Lung microvascular endothelial cell (primary cell): ENCODE measurements at regions not wholly inside any gene's neighbourhood (a gene's known extent, or its start where the extent isn't known, plus 50 kb on each side); places are given as distances from the start of the nearest gene placed in this dataset.

ENCODE experiments used
- DNase-seq, 2 donors: peaks; one replicate each; pipeline versions ENCODE4 v3.0.0 to v3.0.0-alpha.2; 2010; ENCODE audit warnings: low read depth in 2 of 2

- no peak for DNase-seq
Observed at GRCh38 chr2:8266563-8266962, 415.3 kb upstream of the ID2 start.

- DNase-seq = no peak
Observed at GRCh38 chr2:8267048-8267447, 414.8 kb upstream of the ID2 start.

- no peak for DNase-seq
Observed at GRCh38 chr2:8267721-8268120, 414.1 kb upstream of the ID2 start.

GRCh38 chr2:8268172-8268783 is 413.6 kb upstream of the ID2 start:
- DNase-seq = no peak

- DNase-seq = no peak
Observed at GRCh38 chr2:8270699-8271098, 411.2 kb upstream of the ID2 start.

- no peak for DNase-seq
Observed at GRCh38 chr2:8271461-8271860, 410.4 kb upstream of the ID2 start.

- no peak for DNase-seq
Observed at GRCh38 chr2:8276026-8276425, 405.8 kb upstream of the ID2 start.

- DNase-seq = no peak
Observed at GRCh38 chr2:8277921-8278571, 403.8 kb upstream of the ID2 start.

GRCh38 chr2:8278709-8279354 is 403.0 kb upstream of the ID2 start:
- no peak for DNase-seq

GRCh38 chr2:8279506-8279905 is 402.4 kb upstream of the ID2 start:
- DNase-seq = no peak

- no peak for DNase-seq
Observed at GRCh38 chr2:8281234-8281633, 400.6 kb upstream of the ID2 start.

GRCh38 chr2:8281950-8282857 is 399.7 kb upstream of the ID2 start:
- DNase-seq = no peak

GRCh38 chr2:8282858-8283252 is 399.0 kb upstream of the ID2 start:
- no peak for DNase-seq

- no peak for DNase-seq
Observed at GRCh38 chr2:8285081-8285480, 396.8 kb upstream of the ID2 start.

GRCh38 chr2:8285898-8286297 is 396.0 kb upstream of the ID2 start:
- no peak for DNase-seq

GRCh38 chr2:8288206-8288605 is 393.6 kb upstream of the ID2 start:
- no peak for DNase-seq

- no peak for DNase-seq
Observed at GRCh38 chr2:8289111-8289510, 392.7 kb upstream of the ID2 start.

- DNase-seq = no peak
Observed at GRCh38 chr2:8290771-8291352, 391.0 kb upstream of the ID2 start.

- no peak for DNase-seq
Observed at GRCh38 chr2:8296306-8296705, 385.6 kb upstream of the ID2 start.

GRCh38 chr2:8297376-8298231 is 384.3 kb upstream of the ID2 start:
- DNase-seq = no peak

GRCh38 chr2:8298783-8299182 is 383.1 kb upstream of the ID2 start:
- no peak for DNase-seq
